Mucosa of stomach (tissue), 1 donor: ENCODE measurements at regions not wholly inside any gene's neighbourhood (a gene's known extent, or its start where the extent isn't known, plus 50 kb on each side); places are given as distances from the start of the nearest gene placed in this dataset.

Experiments used
- H3K27me3 ChIP-seq: one replicate; pipeline ENCODE4 v1.7.0; 2013; ENCODE audit warnings: mild to moderate bottlenecking, low read length; ENCODE audit not compliant: control insufficient read depth, insufficient read depth
- H3K36me3 ChIP-seq: one replicate; pipeline ENCODE4 v1.7.0; 2013; ENCODE audit warnings: low read length; ENCODE audit not compliant: control insufficient read depth, insufficient read depth
- H3K4me1 ChIP-seq: one replicate; pipeline ENCODE4 v1.7.0; 2013; ENCODE audit warnings: mild to moderate bottlenecking, low read length; ENCODE audit not compliant: control insufficient read depth, insufficient read depth
- H3K4me3 ChIP-seq: one replicate; pipeline ENCODE4 v1.7.0; 2013; ENCODE audit warnings: low read length
- H3K9ac ChIP-seq: one replicate; pipeline ENCODE4 v1.7.0; 2013; ENCODE audit warnings: mild to moderate bottlenecking, low read length, moderate library complexity
- H3K9me3 ChIP-seq: one replicate; pipeline ENCODE4 v1.7.0; 2013; ENCODE audit warnings: mild to moderate bottlenecking, low read length, moderate library complexity; ENCODE audit not compliant: control insufficient read depth
- donor health status: Pancreatic carcinoma.

GRCh38 chr21:15190837-15191236, 126.0 kb upstream of the NRIP1 start:
- Histone ChIP-seq H3K36me3 (no peaks in the 10 kb centered on the region), H3K9me3 (no peaks in the 10 kb centered on the region), H3K4me3 (no peak overlapping the region), H3K9ac (no peak overlapping the region), H3K27me3 (no peaks in the 10 kb centered on the region), H3K4me1 (no peaks in the 10 kb centered on the region)

DNA sequence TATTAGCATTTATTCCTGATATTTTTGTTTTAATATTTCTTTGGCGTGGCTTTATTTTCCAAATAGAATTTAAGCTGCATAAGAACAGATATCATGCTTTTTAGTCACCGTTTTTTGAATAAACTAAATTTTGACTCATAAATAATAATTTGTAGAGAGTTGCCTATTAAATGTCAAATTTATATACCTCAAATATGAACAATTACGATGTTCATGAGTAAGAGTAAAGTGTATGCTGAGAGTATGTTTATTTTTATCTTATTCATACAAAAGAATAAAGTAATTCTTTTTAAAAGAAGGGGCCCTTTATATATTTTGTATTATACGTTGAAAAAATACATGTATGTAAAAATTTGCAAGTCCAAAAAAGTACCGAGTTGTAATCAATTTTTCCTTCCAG, 126.5 kb upstream of the NRIP1 start:
- Histone ChIP-seq H3K4me3 (no peak overlapping the region), H3K9me3 (no peaks in the 10 kb centered on the region), H3K4me1 (no peaks in the 10 kb centered on the region), H3K9ac (no peak overlapping the region), H3K27me3 (no peaks in the 10 kb centered on the region), H3K36me3 (no peaks in the 10 kb centered on the region)

- Histone ChIP-seq H3K9me3 (no peaks in the 10 kb centered on the region), H3K4me3 (no peak overlapping the region), H3K4me1 (no peaks in the 10 kb centered on the region), H3K9ac (no peak overlapping the region), H3K27me3 (no peaks in the 10 kb centered on the region), H3K36me3 (no peaks in the 10 kb centered on the region)
These were observed 127.4 kb upstream of the NRIP1 start for GRCh38 chr21:15192243-15192642.

GRCh38 chr21:15193937-15194336, 129.1 kb upstream of the NRIP1 start:
- Histone ChIP-seq H3K27me3 (no peaks in the 10 kb centered on the region), H3K36me3 (no peaks in the 10 kb centered on the region)

DNA sequence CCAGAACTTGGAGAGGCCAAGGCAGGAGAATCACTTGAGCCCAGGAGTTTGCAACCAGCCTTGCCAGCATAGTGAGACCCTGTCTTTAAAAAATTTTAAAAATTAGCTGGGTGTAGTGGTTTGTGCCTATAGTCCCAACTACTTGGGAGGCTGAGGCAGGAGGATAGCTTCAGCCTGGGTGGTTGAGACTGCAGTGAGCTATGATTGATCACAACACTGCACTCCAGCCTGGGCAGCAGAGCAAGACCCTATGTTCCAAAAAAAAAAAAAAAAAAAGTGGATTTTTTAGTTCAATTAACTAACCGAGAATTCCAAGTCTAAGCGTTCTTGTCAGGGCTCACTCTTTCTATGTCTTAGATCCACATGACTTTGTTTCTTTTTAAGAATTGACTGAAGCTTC, 130.3 kb upstream of the NRIP1 start:
- Histone ChIP-seq H3K9ac (no peak overlapping the region), H3K27me3 (no peaks in the 10 kb centered on the region), H3K9me3 (no peaks in the 10 kb centered on the region), H3K4me3 (no peak overlapping the region), H3K36me3 (no peaks in the 10 kb centered on the region), H3K4me1 (no peaks in the 10 kb centered on the region)

More at GRCh38 chr21:15193937-15194336, 129.1 kb upstream of the NRIP1 start:
- Histone ChIP-seq H3K9ac (no peak overlapping the region), H3K4me1 (no peaks in the 10 kb centered on the region), H3K4me3 (no peak overlapping the region), H3K9me3 (no peaks in the 10 kb centered on the region)

GRCh38 chr21:15195768-15196167, 131.0 kb upstream of the NRIP1 start:
- no peak overlapping the region for H3K4me3 ChIP-seq
- no peaks in the 10 kb centered on the region for H3K27me3 ChIP-seq
- H3K36me3 ChIP-seq = no peaks in the 10 kb centered on the region
- H3K9me3 ChIP-seq = no peaks in the 10 kb centered on the region
- no peak overlapping the region for H3K9ac ChIP-seq
- no peaks in the 10 kb centered on the region for H3K4me1 ChIP-seq

DNA sequence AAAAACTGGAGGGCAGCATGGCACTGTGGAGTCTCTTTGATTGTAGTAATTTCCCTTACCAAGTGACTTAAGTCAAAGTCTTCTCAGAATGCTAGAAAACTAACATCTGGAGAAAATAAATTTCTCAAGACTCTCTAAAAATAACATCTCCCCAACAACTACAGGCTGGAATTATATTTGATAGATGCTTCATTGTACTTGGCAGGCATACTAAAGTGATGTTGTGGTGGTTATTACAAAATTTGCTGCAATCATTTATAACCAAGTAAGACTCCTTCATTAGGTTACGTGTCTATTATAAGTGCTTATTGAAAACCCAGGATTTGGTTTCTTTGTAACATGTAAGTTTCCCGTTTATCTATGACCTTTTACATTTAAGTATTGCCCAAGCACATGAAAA, 132.9 kb upstream of the NRIP1 start:
- H3K4me3 ChIP-seq = no peak overlapping the region
- no peaks in the 10 kb centered on the region for H3K9me3 ChIP-seq
- H3K27me3 ChIP-seq = no peaks in the 10 kb centered on the region
- H3K4me1 ChIP-seq = no peaks in the 10 kb centered on the region
- H3K36me3 ChIP-seq = no peaks in the 10 kb centered on the region
- H3K9ac ChIP-seq = no peak overlapping the region

GRCh38 chr21:15199414-15200383, 134.9 kb upstream of the NRIP1 start:
- Histone ChIP-seq H3K4me3 (no peak overlapping the region), H3K36me3 (no peaks in the 10 kb centered on the region), H3K9ac (no peak overlapping the region), H3K9me3 (no peaks in the 10 kb centered on the region), H3K4me1 (no peaks in the 10 kb centered on the region), H3K27me3 (no peaks in the 10 kb centered on the region)

DNA sequence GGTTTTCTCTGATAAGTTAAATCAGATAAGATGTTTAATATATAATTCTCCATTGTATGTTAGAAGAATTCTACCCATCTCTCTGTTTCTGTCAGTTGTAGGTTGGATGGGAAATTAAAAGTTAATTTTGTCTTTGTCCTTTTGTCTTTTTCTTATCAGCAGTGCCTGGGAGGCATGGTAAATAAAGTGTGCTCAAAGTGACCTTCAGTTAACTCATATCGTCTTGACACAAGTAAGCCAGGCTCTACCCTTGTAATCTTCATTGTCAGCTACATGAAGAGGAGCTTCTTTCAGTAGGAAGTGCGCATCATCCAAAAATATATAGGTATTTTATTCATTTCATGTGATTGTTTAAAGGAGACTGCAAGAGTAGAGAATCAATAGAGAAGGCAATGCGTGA, 138.9 kb upstream of the NRIP1 start:
- H3K9me3 ChIP-seq = no peaks in the 10 kb centered on the region
- no peaks in the 10 kb centered on the region for H3K36me3 ChIP-seq
- H3K4me3 ChIP-seq = no peak overlapping the region
- H3K27me3 ChIP-seq = no peaks in the 10 kb centered on the region
- H3K4me1 ChIP-seq = no peaks in the 10 kb centered on the region
- no peak overlapping the region for H3K9ac ChIP-seq

- Histone ChIP-seq H3K27me3 (no peaks in the 10 kb centered on the region), H3K4me3 (no peak overlapping the region)
These were observed 139.6 kb upstream of the NRIP1 start for GRCh38 chr21:15204140-15204969.

DNA sequence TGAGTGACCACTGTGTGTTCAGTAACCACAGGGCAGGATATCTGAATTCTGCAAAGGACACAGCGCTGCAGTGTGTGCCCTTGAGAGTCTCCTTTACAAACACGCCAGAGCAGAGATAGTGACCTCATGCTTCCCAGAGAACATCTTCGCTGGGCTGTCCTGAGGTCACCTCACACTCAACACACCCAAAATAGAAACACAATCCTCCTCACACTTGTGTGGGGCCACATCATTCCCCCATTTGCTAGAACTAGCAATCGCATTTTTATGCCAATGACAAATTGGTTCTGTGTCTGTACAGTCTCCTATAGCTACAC, 140.1 kb upstream of the NRIP1 start:
- Histone ChIP-seq H3K4me1 (no peaks in the 10 kb centered on the region), H3K36me3 (no peaks in the 10 kb centered on the region), H3K27me3 (no peaks in the 10 kb centered on the region), H3K9me3 (no peaks in the 10 kb centered on the region), H3K9ac (no peak overlapping the region), H3K4me3 (no peak overlapping the region)

More at GRCh38 chr21:15204140-15204969, 139.6 kb upstream of the NRIP1 start:
- Histone ChIP-seq H3K9ac (no peak overlapping the region), H3K9me3 (no peaks in the 10 kb centered on the region), H3K36me3 (no peaks in the 10 kb centered on the region), H3K4me1 (no peaks in the 10 kb centered on the region)

GRCh38 chr21:15206514-15206913, 141.7 kb upstream of the NRIP1 start:
- H3K4me3 ChIP-seq = no peak overlapping the region
- peaks cover 6% of the 10 kb centered on the region for H3K4me1 ChIP-seq
- no peaks in the 10 kb centered on the region for H3K9me3 ChIP-seq
- H3K27me3 ChIP-seq = no peaks in the 10 kb centered on the region
- H3K9ac ChIP-seq = no peak overlapping the region
- H3K36me3 ChIP-seq = no peaks in the 10 kb centered on the region
